IMR-90 (cell line): ENCODE measurements at regions not wholly inside any gene's neighbourhood (a gene's known extent, or its start where the extent isn't known, plus 50 kb on each side); places are given as distances from the start of the nearest gene placed in this dataset.

Experiments used
- ATAC-seq: fragments of 200-7000 bp; cut with Tn5 transposase; 2 replicates; pipeline ENCODE4 v1.9.1; 2020; ENCODE audit warnings: low read depth, mild to moderate bottlenecking, moderate library complexity
- BruUV-seq: library from RNA; stranded (reverse); fragments of 400-500 nt; replicated peaks from 2 replicates; lab custom pipeline; 2021; lab: Mats Ljungman, UMichigan
- CTCF ChIA-PET: fragments of 300-600 bp; formaldehyde crosslinking; extraction: SDS; loops from one replicate; lab custom pipeline; 2021; ENCODE audit warnings: antibody characterized with exemption; lab: Yijun Ruan, JAX
- POLR2A ChIA-PET: fragments of 300-600 bp; sonication (Branson Sonifier 250); formaldehyde crosslinking; loops from one replicate; lab custom pipeline; 2022; ENCODE audit warnings: antibody characterized with exemption; ENCODE audit not compliant: unreplicated experiment; lab: Charles Lee
- DNase-seq: peaks from one replicate; pipeline ENCODE4 v3.0.0; 2013
- H2AFZ ChIP-seq: replicated peaks from 2 replicates; pipeline ENCODE3; 2013; ENCODE audit warnings: low read length, mild to moderate bottlenecking; ENCODE audit not compliant: poor library complexity
- H2AK5ac ChIP-seq: 2 replicates; pipeline ENCODE4 v1.6.1; 2013; ENCODE audit warnings: low read depth, low read length, inconsistent platforms
- H2AK9ac ChIP-seq: replicated peaks from 2 replicates; pipeline ENCODE3; 2013; ENCODE audit warnings: mild to moderate bottlenecking, low read depth, low read length, moderate library complexity; ENCODE audit not compliant: poor library complexity
- H2BK120ac ChIP-seq: 2 replicates; pipeline ENCODE4 v1.6.1; 2013; ENCODE audit warnings: low read depth, low read length, inconsistent platforms
- H2BK15ac ChIP-seq: 3 replicates; pipeline ENCODE4 v1.6.1; 2013; ENCODE audit warnings: low read depth, low read length, inconsistent platforms
- H2BK20ac ChIP-seq: 2 replicates; pipeline ENCODE4 v1.6.1; 2013; ENCODE audit warnings: low read depth, mild to moderate bottlenecking, inconsistent platforms, low read length, moderate library complexity
- H2BK5ac ChIP-seq: 2 replicates; pipeline ENCODE4 v1.6.1; 2013; ENCODE audit warnings: mild to moderate bottlenecking, low read depth, low read length, inconsistent platforms; ENCODE audit not compliant: poor library complexity, severe bottlenecking
- H3K14ac ChIP-seq: replicated peaks from 2 replicates; pipeline ENCODE4 v1.6.1; 2013; ENCODE audit warnings: low read depth, low read length, inconsistent platforms
- H3K18ac ChIP-seq: 2 replicates; pipeline ENCODE4 v1.6.1; 2013; ENCODE audit warnings: low read depth, low read length, control low read depth
- H3K23ac ChIP-seq: 2 replicates; pipeline ENCODE4 v1.6.1; 2013; ENCODE audit warnings: low read depth, low read length, inconsistent platforms
- H3K27ac ChIP-seq: 2 replicates; pipeline ENCODE4 v1.5.1; 2013; ENCODE audit warnings: mild to moderate bottlenecking, control low read depth, low read length; ENCODE audit not compliant: insufficient read depth
- H3K27me3 ChIP-seq: 2 replicates; pipeline ENCODE4 v1.6.1; 2013; ENCODE audit warnings: low read length; ENCODE audit not compliant: control insufficient read depth, insufficient read depth
- H3K36me3 ChIP-seq: 2 replicates; pipeline ENCODE4 v1.6.1; 2013; ENCODE audit warnings: low read length, mixed read lengths; ENCODE audit not compliant: control insufficient read depth, insufficient read depth
- H3K4ac ChIP-seq: 2 replicates; pipeline ENCODE4 v1.6.1; 2013; ENCODE audit warnings: low read depth, low read length, inconsistent platforms
- H3K4me1 ChIP-seq: 2 replicates; pipeline ENCODE4 v1.6.1; 2013; ENCODE audit warnings: low read length, mixed read lengths; ENCODE audit not compliant: control insufficient read depth, insufficient read depth
- H3K4me2 ChIP-seq: 2 replicates; pipeline ENCODE4 v1.6.1; 2013; ENCODE audit warnings: low read depth, mild to moderate bottlenecking, control low read depth, low read length, moderate library complexity
- H3K4me3 ChIP-seq: 2 replicates; pipeline ENCODE4 v1.5.1; 2013; ENCODE audit warnings: low read depth, mild to moderate bottlenecking, control low read depth, low read length, moderate library complexity; ENCODE audit not compliant: insufficient read depth
- H3K56ac ChIP-seq: 2 replicates; pipeline ENCODE4 v1.6.1; 2013; ENCODE audit warnings: low read length, inconsistent platforms; ENCODE audit not compliant: insufficient read depth; ENCODE audit errors: extremely low read depth
- H3K79me1 ChIP-seq, 2 experiments: 2 replicates each; pipeline ENCODE4 v1.6.1; 2013; ENCODE audit warnings: low read length in 2 of 2, inconsistent platforms in 1 of 2, low read depth in 1 of 2
- H3K9ac ChIP-seq: 2 replicates; pipeline ENCODE4 v1.6.1; 2013; ENCODE audit warnings: low read depth, low read length, control low read depth
- H3K9me1 ChIP-seq: 2 replicates; pipeline ENCODE4 v1.6.1; 2013; ENCODE audit warnings: low read length, inconsistent platforms; ENCODE audit not compliant: insufficient read depth
- H3K9me3 ChIP-seq: 2 replicates; pipeline ENCODE4 v1.6.1; 2013; ENCODE audit warnings: low read length; ENCODE audit not compliant: control insufficient read depth, insufficient read depth
- H4K20me1 ChIP-seq: 2 replicates; pipeline ENCODE4 v1.6.1; 2013; ENCODE audit warnings: low read length, inconsistent platforms; ENCODE audit not compliant: insufficient read depth
- H4K5ac ChIP-seq: 2 replicates; pipeline ENCODE4 v1.6.1; 2013; ENCODE audit warnings: mild to moderate bottlenecking, low read depth, low read length, control low read depth
- H4K8ac ChIP-seq, 2 experiments: 2 replicates each; pipeline ENCODE4 v1.6.1; 2013; ENCODE audit warnings: low read depth in 2 of 2, low read length in 2 of 2, control low read depth in 1 of 2, inconsistent platforms in 1 of 2
- H4K91ac ChIP-seq: 2 replicates; pipeline ENCODE4 v1.6.1; 2013; ENCODE audit warnings: low read depth, low read length, inconsistent platforms; ENCODE audit not compliant: insufficient read depth
- BHLHE40 ChIP-seq: fragments of 150-350 bp; IDR thresholded peaks from 2 replicates; pipeline ENCODE4 v1.6.1; 2016; ENCODE audit warnings: mild to moderate bottlenecking, low read depth, low read length
- CEBPB ChIP-seq: IDR thresholded peaks from 2 replicates; pipeline ENCODE4 v1.6.1; 2012; ENCODE audit warnings: low read depth, low read length, improper control_type of control experiment
- CTCF ChIP-seq: conservative IDR thresholded peaks from 2 replicates; pipeline ENCODE4 v1.5.1; 2012; ENCODE audit warnings: mild to moderate bottlenecking, low read depth, low read length, improper control_type of control experiment
- ELK1 ChIP-seq: fragments of 150-350 bp; IDR thresholded peaks from 2 replicates; pipeline ENCODE4 v1.6.1; 2016; ENCODE audit warnings: low read depth, mild to moderate bottlenecking, low read length, moderate library complexity, borderline replicate concordance
- MAFK ChIP-seq: IDR thresholded peaks from 2 replicates; pipeline ENCODE4 v1.6.1; 2012; ENCODE audit warnings: low read depth, low read length, improper control_type of control experiment
- MAZ ChIP-seq: IDR thresholded peaks from 2 replicates; pipeline ENCODE4 v1.6.1; 2012; ENCODE audit warnings: low read depth, mild to moderate bottlenecking, low read length, improper control_type of control experiment, moderate library complexity, borderline replicate concordance
- MXI1 ChIP-seq: IDR thresholded peaks from 2 replicates; pipeline ENCODE4 v1.6.1; 2012; ENCODE audit warnings: low read depth, mild to moderate bottlenecking, low read length, moderate library complexity, borderline replicate concordance
- NFE2L2 ChIP-seq: fragments of 150-350 bp; IDR thresholded peaks from 2 replicates; pipeline ENCODE4 v1.6.1; 2016; ENCODE audit warnings: low read depth, mild to moderate bottlenecking, low read length
- POLR2A ChIP-seq: IDR thresholded peaks from 2 replicates; pipeline ENCODE4 v1.6.1; 2012; ENCODE audit warnings: mild to moderate bottlenecking, low read depth, low read length
- RAD21 ChIP-seq: IDR thresholded peaks from 2 replicates; pipeline ENCODE4 v1.6.1; 2012; ENCODE audit warnings: low read length, improper control_type of control experiment
- RCOR1 ChIP-seq: IDR thresholded peaks from 2 replicates; pipeline ENCODE4 v1.6.1; 2012; ENCODE audit warnings: mild to moderate bottlenecking, low read length, improper control_type of control experiment; ENCODE audit not compliant: insufficient replicate concordance
- RFX5 ChIP-seq: IDR thresholded peaks from 2 replicates; pipeline ENCODE4 v1.8.0; 2012; ENCODE audit warnings: low read depth, mild to moderate bottlenecking, low read length, moderate library complexity
- SMC3 ChIP-seq: fragments of 150-350 bp; IDR thresholded peaks from 2 replicates; pipeline ENCODE4 v1.6.1; 2016; ENCODE audit warnings: low read depth, mild to moderate bottlenecking, antibody characterized with exemption, low read length, moderate library complexity
- WGBS, 2 experiments: methylation state at CpG; one replicate each; pipeline versions ENCODE4 v1.1.5 to v1.1.7; 2013; ENCODE audit warnings: missing lambda C conversion rate in 2 of 2; ENCODE audit not compliant: insufficient read length in 1 of 2; ENCODE audit errors: extremely low coverage in 2 of 2; 5-methylcytosine and 5-hydroxymethylcytosine counted together
- dilution Hi-C: fragments of 300-500 bp; cut with HindIII; formaldehyde crosslinking; loops from one replicate; pipeline ENCODE4 v1.14.3; 2018; ENCODE audit warnings: low sequenced_read_pairs; ENCODE audit not compliant: unreplicated experiment
- in situ Hi-C: fragments of 300-500 bp; cut with MboI; formaldehyde crosslinking; loops from 3 replicates; pipeline ENCODE4 v1.14.3; 2019; ENCODE audit warnings: low sequenced_read_pairs, inconsistent platforms, mixed read lengths
- intact Hi-C: fragments of 100-400 bp; cut with micrococcal nuclease; formaldehyde crosslinking; loops from 2 replicates; pipeline ENCODE4 v1.10.0; 2022
- TF ChIP-seq, protein P1 (sequence below): fragments of 150-350 bp; IDR thresholded peaks from 2 replicates; pipeline ENCODE4 v1.6.1; 2017; ENCODE audit warnings: mild to moderate bottlenecking, antibody characterized with exemption, low read length, low read depth

DNA sequence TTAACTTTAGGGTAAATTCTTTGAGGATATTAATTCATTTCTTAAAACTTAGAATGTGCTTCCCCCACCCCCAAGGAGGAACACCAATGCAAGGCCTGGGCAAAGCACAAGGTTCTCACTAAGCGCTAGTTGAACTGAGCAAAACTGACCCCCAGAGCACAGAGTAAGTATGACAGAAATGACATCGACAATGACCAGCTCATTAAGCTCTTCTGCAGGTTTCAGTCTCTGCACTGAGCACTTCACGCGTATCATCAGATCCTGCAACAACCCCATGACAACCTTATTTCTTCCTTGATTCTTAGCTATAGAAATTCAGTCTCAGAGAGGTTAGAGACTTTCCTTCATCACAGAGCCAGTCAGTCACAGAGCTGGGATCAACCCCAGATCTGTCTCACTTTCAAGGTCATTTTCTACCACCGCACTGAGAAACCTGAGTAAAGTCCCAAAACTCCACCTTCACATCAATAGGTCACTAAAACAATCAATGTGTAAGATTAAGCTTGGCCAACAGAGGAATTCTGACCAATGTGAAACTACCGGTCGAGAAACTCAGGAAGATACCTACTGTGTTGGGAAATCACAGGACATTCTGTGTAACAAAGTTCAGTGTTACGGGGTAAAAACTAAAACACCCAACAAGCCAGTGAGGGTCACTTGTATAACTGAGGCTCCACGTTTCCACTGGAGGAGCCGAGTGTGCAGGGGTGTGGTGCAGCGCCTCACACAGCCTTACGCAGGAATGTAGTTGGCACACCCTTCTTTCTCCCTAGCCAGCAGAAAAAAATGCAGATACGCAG, 129.0 kb upstream of the FOXQ1 start:
- CTCF ChIA-PET: interaction anchor here (0.6 to 1.1 kb wide), 2 partner anchors 11 to 49 kb away, joined by 4 to 5 read pairs; no protein-coding TSS in a partner anchor
- H2BK5ac ChIP-seq: no peak overlapping the region
- dilution Hi-C loops (no loop called here), in situ Hi-C loops (no loop called here), intact Hi-C loops (no loop called here)
- H3K27ac ChIP-seq: no peak overlapping the region
- H4K91ac ChIP-seq: no peak overlapping the region
- no peak overlapping the region for H4K5ac ChIP-seq
- H3K23ac ChIP-seq: no peak overlapping the region
- H2BK15ac ChIP-seq: no peak overlapping the region
- H3K27me3 ChIP-seq: peaks cover 5% of the 10 kb centered on the region
- DNase-seq (no peak), ATAC-seq (no peak)
- no peak overlapping the region for H3K56ac ChIP-seq
- no peak overlapping the region for H3K18ac ChIP-seq
- H4K20me1 ChIP-seq: no peaks in the 10 kb centered on the region
- H2AK9ac ChIP-seq: no peak overlapping the region
- no peak overlapping the region for H2BK20ac ChIP-seq
- POLR2A ChIA-PET: no interaction called here
- H4K8ac ChIP-seq: no peak overlapping the region
- no peak overlapping the region for H2AK5ac ChIP-seq
- no peak overlapping the region for H3K14ac ChIP-seq
- no peak overlapping the region for H3K9ac ChIP-seq
- WGBS, 2 experiments: 90% methylated on average over 2 of the region's 13 CpGs; no CpG with 5 or more reads in 1 of the 2 experiments
- H3K4me2 ChIP-seq: no peak overlapping the region
- no peaks in the 10 kb centered on the region for H3K79me1 ChIP-seq
- TF ChIP-seq SMC3 (no peak), POLR2A (no peak), BHLHE40 (no peak), RFX5 (no peak), CTCF (no peak), MAZ (no peak), CEBPB (no peak), NFE2L2 (no peak), RAD21 (no peak), MXI1 (no peak), RCOR1 (no peak), ELK1 (no peak), MAFK (no peak)
- TF ChIP-seq, protein P1, sequence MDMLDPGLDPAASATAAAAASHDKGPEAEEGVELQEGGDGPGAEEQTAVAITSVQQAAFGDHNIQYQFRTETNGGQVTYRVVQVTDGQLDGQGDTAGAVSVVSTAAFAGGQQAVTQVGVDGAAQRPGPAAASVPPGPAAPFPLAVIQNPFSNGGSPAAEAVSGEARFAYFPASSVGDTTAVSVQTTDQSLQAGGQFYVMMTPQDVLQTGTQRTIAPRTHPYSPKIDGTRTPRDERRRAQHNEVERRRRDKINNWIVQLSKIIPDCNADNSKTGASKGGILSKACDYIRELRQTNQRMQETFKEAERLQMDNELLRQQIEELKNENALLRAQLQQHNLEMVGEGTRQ: no peak
- H2BK120ac ChIP-seq: no peak overlapping the region
- H3K9me3 ChIP-seq: no peaks in the 10 kb centered on the region
- H2AFZ ChIP-seq: no peak overlapping the region
- no peaks in the 10 kb centered on the region for H3K4me1 ChIP-seq
- no peaks in the 10 kb centered on the region for H3K9me1 ChIP-seq
- BruUV-seq: no TSS peak
- H3K36me3 ChIP-seq: no peaks in the 10 kb centered on the region
- no peak overlapping the region for H3K4ac ChIP-seq
- no peak overlapping the region for H3K4me3 ChIP-seq
